ENCODE measurements at regions not wholly inside any gene's neighbourhood (a gene's known extent, or its start where the extent isn't known, plus 50 kb on each side); places are given as distances from the start of the nearest gene placed in this dataset.

DNA sequence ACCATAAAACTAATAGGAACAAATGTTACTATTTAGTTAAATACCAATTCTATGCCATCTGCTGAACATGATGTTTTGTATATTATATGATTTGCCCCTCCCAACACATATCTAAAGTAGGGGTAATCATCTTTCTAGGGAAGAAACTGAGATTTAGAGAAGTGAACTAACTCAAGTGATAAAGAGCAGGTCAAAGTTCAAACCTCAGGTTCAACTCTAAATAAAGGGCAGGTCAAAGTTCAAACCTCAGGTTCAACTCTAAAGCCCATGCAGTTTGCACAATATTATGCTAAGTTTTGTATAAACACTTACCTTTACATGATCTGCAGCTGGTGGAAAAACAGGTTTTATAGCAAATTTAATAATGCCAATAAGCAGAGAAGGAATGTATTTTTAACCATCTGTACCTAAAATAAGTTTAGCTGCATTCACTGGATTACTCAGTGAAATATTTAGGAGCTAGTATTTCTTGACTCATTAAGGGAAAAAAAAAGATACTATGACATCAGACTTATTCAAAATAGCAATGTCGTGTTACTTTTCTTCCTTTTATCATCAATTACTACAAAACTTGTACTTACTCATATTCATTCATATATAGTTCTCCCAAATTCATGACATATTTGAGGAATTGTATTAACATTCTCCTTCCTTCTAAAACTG lies 1194.3 kb upstream of the CELF2 start:
- no peak overlapping the region for H3K4me2 ChIP-seq (ENCODE audit: low read length)
- H3F3A ChIP-seq (ENCODE audit: insufficient read depth, low read length), result no peaks in the 10 kb centered on the region
- H3K36me3 ChIP-seq (ENCODE audit: insufficient read depth, low read length), result no peaks in the 10 kb centered on the region
- H4K20me1 ChIP-seq (ENCODE audit: insufficient read depth, low read length), result no peaks in the 10 kb centered on the region
- TF ChIP-seq, protein P1, sequence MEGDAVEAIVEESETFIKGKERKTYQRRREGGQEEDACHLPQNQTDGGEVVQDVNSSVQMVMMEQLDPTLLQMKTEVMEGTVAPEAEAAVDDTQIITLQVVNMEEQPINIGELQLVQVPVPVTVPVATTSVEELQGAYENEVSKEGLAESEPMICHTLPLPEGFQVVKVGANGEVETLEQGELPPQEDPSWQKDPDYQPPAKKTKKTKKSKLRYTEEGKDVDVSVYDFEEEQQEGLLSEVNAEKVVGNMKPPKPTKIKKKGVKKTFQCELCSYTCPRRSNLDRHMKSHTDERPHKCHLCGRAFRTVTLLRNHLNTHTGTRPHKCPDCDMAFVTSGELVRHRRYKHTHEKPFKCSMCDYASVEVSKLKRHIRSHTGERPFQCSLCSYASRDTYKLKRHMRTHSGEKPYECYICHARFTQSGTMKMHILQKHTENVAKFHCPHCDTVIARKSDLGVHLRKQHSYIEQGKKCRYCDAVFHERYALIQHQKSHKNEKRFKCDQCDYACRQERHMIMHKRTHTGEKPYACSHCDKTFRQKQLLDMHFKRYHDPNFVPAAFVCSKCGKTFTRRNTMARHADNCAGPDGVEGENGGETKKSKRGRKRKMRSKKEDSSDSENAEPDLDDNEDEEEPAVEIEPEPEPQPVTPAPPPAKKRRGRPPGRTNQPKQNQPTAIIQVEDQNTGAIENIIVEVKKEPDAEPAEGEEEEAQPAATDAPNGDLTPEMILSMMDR (IDR thresholded peaks at IDR 0.05; ENCODE audit: low read length), result no peak
- TF ChIP-seq EZH2 (IDR thresholded peaks at IDR 0.05; ENCODE audit: borderline replicate concordance, low read length), result no peak
- no peak overlapping the region for H2AFZ ChIP-seq (ENCODE audit: low read length)
- no peak overlapping the region for H3K27ac ChIP-seq (ENCODE audit: low read depth, low read length, poor library complexity, severe bottlenecking)
- no peaks in the 10 kb centered on the region for H3K4me1 ChIP-seq (ENCODE audit: insufficient read depth, low read length, severe bottlenecking)
- H3K79me2 ChIP-seq (ENCODE audit: insufficient read depth, low read length), result no peaks in the 10 kb centered on the region
- H3K9me3 ChIP-seq (ENCODE audit: low read length), result no peaks in the 10 kb centered on the region
- H3K9me2 ChIP-seq (ENCODE audit: low read depth, low read length), result no peaks in the 10 kb centered on the region
- H3K9ac ChIP-seq (ENCODE audit: low read length), result no peak overlapping the region
- no peak overlapping the region for H3K4me3 ChIP-seq (ENCODE audit: low read depth, low read length, poor library complexity, severe bottlenecking)
- no peaks in the 10 kb centered on the region for H3K27me3 ChIP-seq (ENCODE audit: insufficient read depth, low read length)

GRCh38 chr10:9824631-9825071 lies 1193.0 kb upstream of the CELF2 start:
- Histone ChIP-seq H3F3A (ENCODE audit: insufficient read depth, low read length) (no peaks in the 10 kb centered on the region), H3K4me2 (ENCODE audit: low read length) (no peak overlapping the region), H3K4me3 (ENCODE audit: low read depth, low read length, poor library complexity, severe bottlenecking) (no peak overlapping the region), H3K27me3 (ENCODE audit: insufficient read depth, low read length) (no peaks in the 10 kb centered on the region), H2AFZ (ENCODE audit: low read length) (no peak overlapping the region), H3K4me1 (ENCODE audit: insufficient read depth, low read length, severe bottlenecking) (no peaks in the 10 kb centered on the region), H3K27ac (ENCODE audit: low read depth, low read length, poor library complexity, severe bottlenecking) (no peak overlapping the region), H4K20me1 (ENCODE audit: insufficient read depth, low read length) (no peaks in the 10 kb centered on the region), H3K9me3 (ENCODE audit: low read length) (no peaks in the 10 kb centered on the region), H3K36me3 (ENCODE audit: insufficient read depth, low read length) (no peaks in the 10 kb centered on the region), H3K9ac (ENCODE audit: low read length) (no peak overlapping the region), H3K79me2 (ENCODE audit: insufficient read depth, low read length) (no peaks in the 10 kb centered on the region), H3K9me2 (ENCODE audit: low read depth, low read length) (no peaks in the 10 kb centered on the region)
- TF ChIP-seq EZH2 (IDR thresholded peaks at IDR 0.05; ENCODE audit: borderline replicate concordance, low read length), result no peak

DNA sequence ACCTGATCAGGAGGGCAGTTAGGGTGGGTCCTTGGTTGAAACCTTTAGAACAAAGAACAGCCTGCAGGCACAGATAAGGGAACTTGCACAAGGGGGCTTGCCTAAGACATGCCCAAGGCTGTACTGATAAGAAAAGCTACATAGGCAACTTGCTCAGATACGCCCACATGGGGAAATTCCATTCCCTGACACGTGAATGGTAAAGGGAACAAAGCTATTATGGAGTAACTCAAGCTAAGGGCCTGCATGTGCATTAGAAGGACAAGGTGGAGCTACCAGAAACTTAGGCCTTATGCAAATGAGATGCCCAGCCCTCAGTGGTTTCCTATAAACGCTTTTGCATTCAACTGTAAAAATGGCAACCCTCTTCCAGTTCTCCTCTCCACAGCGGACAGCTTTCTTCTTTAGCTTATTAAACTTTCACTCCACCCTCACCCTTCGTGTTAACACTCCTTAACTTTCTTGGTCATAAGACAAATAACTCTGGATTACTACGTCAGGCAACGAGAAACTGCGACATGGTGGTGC lies 1192.1 kb upstream of the CELF2 start:
- no peak for TF ChIP-seq EZH2 (IDR thresholded peaks at IDR 0.05; ENCODE audit: borderline replicate concordance, low read length)
- TF ChIP-seq, protein P1 (IDR thresholded peaks at IDR 0.05; ENCODE audit: low read length), result no peak
- Histone ChIP-seq H3K36me3 (ENCODE audit: insufficient read depth, low read length) (no peaks in the 10 kb centered on the region), H2AFZ (ENCODE audit: low read length) (no peak overlapping the region), H3K27ac (ENCODE audit: low read depth, low read length, poor library complexity, severe bottlenecking) (no peak overlapping the region), H3F3A (ENCODE audit: insufficient read depth, low read length) (no peaks in the 10 kb centered on the region), H3K9me2 (ENCODE audit: low read depth, low read length) (no peaks in the 10 kb centered on the region), H4K20me1 (ENCODE audit: insufficient read depth, low read length) (no peaks in the 10 kb centered on the region), H3K4me3 (ENCODE audit: low read depth, low read length, poor library complexity, severe bottlenecking) (no peak overlapping the region), H3K4me2 (ENCODE audit: low read length) (no peak overlapping the region), H3K9ac (ENCODE audit: low read length) (no peak overlapping the region), H3K4me1 (ENCODE audit: insufficient read depth, low read length, severe bottlenecking) (no peaks in the 10 kb centered on the region), H3K9me3 (ENCODE audit: low read length) (no peaks in the 10 kb centered on the region), H3K79me2 (ENCODE audit: insufficient read depth, low read length) (no peaks in the 10 kb centered on the region), H3K27me3 (ENCODE audit: insufficient read depth, low read length) (no peaks in the 10 kb centered on the region)

- H3K4me2 ChIP-seq (ENCODE audit: low read length), result no peak overlapping the region
- no peaks in the 10 kb centered on the region for H3K36me3 ChIP-seq (ENCODE audit: insufficient read depth, low read length)
- no peaks in the 10 kb centered on the region for H4K20me1 ChIP-seq (ENCODE audit: insufficient read depth, low read length)
- H3K79me2 ChIP-seq (ENCODE audit: insufficient read depth, low read length), result no peaks in the 10 kb centered on the region
- no peak overlapping the region for H3K9ac ChIP-seq (ENCODE audit: low read length)
- no peak overlapping the region for H2AFZ ChIP-seq (ENCODE audit: low read length)
- no peaks in the 10 kb centered on the region for H3K9me3 ChIP-seq (ENCODE audit: low read length)
- no peak for TF ChIP-seq EZH2 (IDR thresholded peaks at IDR 0.05; ENCODE audit: borderline replicate concordance, low read length)
- TF ChIP-seq, protein P1 (IDR thresholded peaks at IDR 0.05; ENCODE audit: low read length), result no peak
- no peak overlapping the region for H3K27ac ChIP-seq (ENCODE audit: low read depth, low read length, poor library complexity, severe bottlenecking)
- H3K4me3 ChIP-seq (ENCODE audit: low read depth, low read length, poor library complexity, severe bottlenecking), result no peak overlapping the region
- H3K9me2 ChIP-seq (ENCODE audit: low read depth, low read length), result no peaks in the 10 kb centered on the region
- no peaks in the 10 kb centered on the region for H3K4me1 ChIP-seq (ENCODE audit: insufficient read depth, low read length, severe bottlenecking)
- no peaks in the 10 kb centered on the region for H3K27me3 ChIP-seq (ENCODE audit: insufficient read depth, low read length)
- no peaks in the 10 kb centered on the region for H3F3A ChIP-seq (ENCODE audit: insufficient read depth, low read length)
Measured at GRCh38 chr10:9828110-9828509, 1189.6 kb upstream of the CELF2 start.
